Spleen (tissue), 11 donors: ENCODE measurements at regions not wholly inside any gene's neighbourhood (a gene's known extent, or its start where the extent isn't known, plus 50 kb on each side); places are given as distances from the start of the nearest gene placed in this dataset.

Experiments
- DNase-seq: peaks from one replicate; pipeline ENCODE4 v3.0.0-alpha.2; 2020
- H3K27ac ChIP-seq, 8 donors: fragments of 200-600 bp; sonication (generic) in 7 of 8; 1 replicate in 4 of 8; 2 replicates in 4 of 8; pipeline versions ENCODE4 v1.5.0 to v1.8.0; 2016 to 2021; ENCODE audit warnings: inconsistent platforms in 4 of 8, mild to moderate bottlenecking in 4 of 8, moderate library complexity in 1 of 8
- H3K27me3 ChIP-seq, 7 donors: fragments of 200-600 bp; sonication (generic) in 6 of 7; replicated peaks in 1 of 7; 1 replicate in 4 of 7; 2 replicates in 3 of 7; pipeline versions ENCODE4 v1.5.0 to v1.8.0; 2016 to 2021; ENCODE audit warnings: inconsistent platforms in 3 of 7, mild to moderate bottlenecking in 1 of 7
- H3K36me3 ChIP-seq, 6 donors: fragments of 200-600 bp; sonication (generic) in 5 of 6; 1 replicate in 4 of 6; 2 replicates in 2 of 6; pipeline versions ENCODE4 v1.5.0 to v1.8.0; 2016 to 2021; ENCODE audit warnings: inconsistent platforms in 2 of 6
- H3K4me1 ChIP-seq, 6 donors: fragments of 200-600 bp; sonication (generic) in 5 of 6; 1 replicate in 3 of 6; 2 replicates in 3 of 6; pipeline versions ENCODE4 v1.5.0 to v1.8.0; 2016 to 2021; ENCODE audit warnings: inconsistent platforms in 3 of 6
- H3K4me3 ChIP-seq, 8 donors: fragments of 200-600 bp; sonication (generic) in 7 of 8; 1 replicate in 4 of 8; 2 replicates in 4 of 8; pipeline versions ENCODE4 v1.5.0 to v1.8.0; 2016 to 2021; ENCODE audit warnings: inconsistent platforms in 4 of 8, mild to moderate bottlenecking in 4 of 8, moderate library complexity in 2 of 8
- H3K9me3 ChIP-seq, 8 donors: fragments of 200-600 bp; sonication (generic) in 7 of 8; 1 replicate in 4 of 8; 2 replicates in 4 of 8; pipeline versions ENCODE4 v1.5.0 to v1.8.0; 2016 to 2021; ENCODE audit warnings: inconsistent platforms in 4 of 8
- CTCF ChIP-seq, 11 experiments: fragments of 200-600 bp in 7 of 11; fragments of 450-650 bp in 4 of 11; sonication (generic) in 4 of 11; IDR thresholded peaks in 8 of 11; conservative IDR thresholded peaks in 3 of 11; 1 replicate in 7 of 11; 2 replicates in 4 of 11; pipeline versions ENCODE4 v1.4.0 to v1.8.0; 2016 to 2021; ENCODE audit warnings: antibody characterized with exemption in 11 of 11, inconsistent platforms in 4 of 11, mild to moderate bottlenecking in 1 of 11
- POLR2A ChIP-seq, 3 donors: fragments of 450-650 bp; IDR thresholded peaks; one replicate each; pipeline ENCODE4 v1.5.1; 2017; ENCODE audit warnings: antibody characterized with exemption in 3 of 3, mild to moderate bottlenecking in 1 of 3
- POLR2AphosphoS5 ChIP-seq, 3 donors: sonication (generic); formaldehyde crosslinking; IDR thresholded peaks; one replicate each; pipeline ENCODE4 v1.5.1; 2017; ENCODE audit warnings: antibody characterized with exemption in 3 of 3
- WGBS, 5 donors: extraction: QIAGEN DNeasy Blood & Tissue Kit in 3 of 5; methylation state at CpG; one replicate each; pipeline versions ENCODE4 v1.1.5 to v1.1.7; 2013 to 2018; 5-methylcytosine and 5-hydroxymethylcytosine counted together
- intact Hi-C: fragments of 100-400 bp; cut with DNase I; formaldehyde crosslinking; loops from one replicate; pipeline ENCODE4 v1.15.0; 2023; ENCODE audit warnings: low total_unique reads
- donor health status: healthy with polysubstance abuse.
- donor health status: DM: no; HTN: no; CAD: no; lungs with moderate emphysema.
- donor health status: DM: no; HTN: no; CAD: no.
- donor health status: Bipolar disorder and iron deficiency.
- donor health status: healthy.
- donor health status: DM: no; HTN: no; CAD: no.
- donor health status: DM: yes; HTN: yes; CAD: no.

DNA sequence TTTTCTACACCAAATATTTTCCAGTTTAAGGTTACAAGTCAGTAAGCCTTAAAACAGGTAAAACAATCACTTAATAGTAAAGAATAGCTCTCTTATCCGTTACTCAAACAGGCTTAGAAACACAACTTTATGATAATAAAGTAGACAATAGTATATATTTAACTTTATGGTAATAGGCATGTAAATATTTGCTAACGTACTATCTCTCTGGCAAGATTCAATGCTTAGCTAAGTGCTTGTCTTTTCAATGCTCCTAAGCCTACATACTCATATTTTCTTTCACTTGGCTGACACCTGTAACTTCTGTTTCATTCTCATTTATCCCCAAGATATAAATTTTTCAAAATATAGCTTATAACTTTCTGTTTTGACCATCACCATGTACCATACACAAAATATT, 358.2 kb downstream of the HTR1B start:
- Histone ChIP-seq H3K4me3 (no peak overlapping the region), H3K4me1 (no peaks in the 10 kb centered on the region), H3K36me3 (no peaks in the 10 kb centered on the region), H3K9me3 (no peaks in the 10 kb centered on the region), H3K27me3 (no peaks in the 10 kb centered on the region), H3K27ac (no peak overlapping the region)
- intact Hi-C loops = no loop called here
- DNase-seq = no peak
- WGBS, 5 donors = 66 to 81% (median 75%) methylated on average over 2 of the region's 2 CpGs
- TF ChIP-seq CTCF (IDR thresholded peaks at IDR 0.05 in 8 of 11, conservative IDR thresholded peaks at IDR 0.05 in 3 of 11) (no peak), POLR2AphosphoS5 (IDR thresholded peaks at IDR 0.05) (no peak), POLR2A (IDR thresholded peaks at IDR 0.05) (no peak)

DNA sequence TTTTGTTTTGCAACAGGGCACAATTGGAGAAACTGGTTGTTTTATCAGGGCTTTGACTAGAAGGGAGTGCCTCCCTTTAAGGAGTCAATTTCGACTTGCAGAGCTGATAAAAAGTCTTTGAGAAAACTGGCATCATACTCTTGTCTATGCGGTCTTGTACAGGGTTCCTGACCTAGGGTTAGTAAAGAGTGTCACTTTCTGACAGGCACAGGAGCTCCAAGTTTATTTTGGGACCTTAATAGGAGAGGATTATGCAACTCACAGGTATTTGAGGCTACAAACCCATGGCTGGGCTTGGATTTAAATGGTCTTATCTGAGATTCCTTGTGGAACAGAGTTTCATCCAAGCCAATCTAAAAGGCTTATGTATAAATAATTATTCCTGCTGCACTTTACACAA, 365.4 kb downstream of the HTR1B start:
- Histone ChIP-seq H3K9me3 (peaks cover 0 to 8% (median 0%) of the 10 kb centered on the region in 8 donors), H3K4me1 (no peaks in the 10 kb centered on the region), H3K4me3 (no peak overlapping the region), H3K27ac (no peak overlapping the region), H3K27me3 (no peaks in the 10 kb centered on the region), H3K36me3 (no peaks in the 10 kb centered on the region)
- TF ChIP-seq POLR2AphosphoS5 (IDR thresholded peaks at IDR 0.05) (no peak), CTCF (IDR thresholded peaks at IDR 0.05 in 8 of 11, conservative IDR thresholded peaks at IDR 0.05 in 3 of 11) (no peak), POLR2A (IDR thresholded peaks at IDR 0.05) (no peak)
- 63 to 75% (median 68%) methylated on average over 2 of the region's 2 CpGs for WGBS, 5 donors
- no peak for DNase-seq
- intact Hi-C loops = no loop called here

DNA sequence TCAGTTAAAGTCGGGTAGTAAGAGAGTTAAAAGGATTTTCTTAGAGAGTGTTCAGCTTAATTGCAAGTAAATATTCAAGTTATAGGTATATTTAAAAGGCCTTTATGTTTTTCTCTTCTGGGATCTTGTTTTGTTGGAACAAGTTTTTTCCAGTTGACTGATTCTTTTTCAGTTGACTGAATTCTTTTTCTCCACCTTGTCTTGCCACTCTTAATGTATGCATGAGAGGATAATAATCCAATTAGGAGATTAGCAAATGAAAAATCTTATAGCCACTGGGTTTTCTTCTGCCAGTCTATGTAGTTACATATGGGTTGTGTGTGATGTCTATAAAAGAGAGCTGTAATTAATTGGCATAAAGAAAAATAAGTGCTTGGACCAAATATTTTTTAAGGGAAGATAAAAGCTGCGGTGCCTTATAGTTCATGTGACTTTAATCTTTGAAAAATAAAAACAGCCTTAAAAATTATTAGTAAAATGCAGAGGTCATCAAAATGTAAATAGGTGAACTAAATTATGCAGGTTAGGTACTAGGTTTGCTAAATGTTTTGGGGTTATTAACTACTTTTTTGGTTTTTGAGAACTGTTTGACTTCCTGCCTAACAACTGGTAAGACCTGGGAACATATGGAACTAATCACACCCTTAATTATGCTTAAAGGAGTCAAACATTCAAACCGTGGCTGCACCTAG, 367.2 kb downstream of the HTR1B start:
- TF ChIP-seq CTCF (IDR thresholded peaks at IDR 0.05 in 8 of 11, conservative IDR thresholded peaks at IDR 0.05 in 3 of 11) (no peak), POLR2A (IDR thresholded peaks at IDR 0.05) (no peak), POLR2AphosphoS5 (IDR thresholded peaks at IDR 0.05) (no peak)
- Histone ChIP-seq H3K27ac (no peak overlapping the region), H3K4me3 (no peak overlapping the region), H3K27me3 (no peaks in the 10 kb centered on the region), H3K4me1 (no peaks in the 10 kb centered on the region), H3K9me3 (peaks cover 0 to 8% (median 0%) of the 10 kb centered on the region in 8 donors), H3K36me3 (no peaks in the 10 kb centered on the region)
- no peak for DNase-seq
- intact Hi-C loops = no loop called here
- WGBS, 5 donors = 60 to 76% (median 65%) methylated on average over 3 of the region's 3 CpGs

GRCh38 chr6:77094821-77095220, 368.5 kb downstream of the HTR1B start:
- Histone ChIP-seq H3K9me3 (peaks cover 0 to 8% (median 0%) of the 10 kb centered on the region in 8 donors), H3K27ac (no peak overlapping the region), H3K4me3 (no peak overlapping the region), H3K27me3 (no peaks in the 10 kb centered on the region), H3K4me1 (no peaks in the 10 kb centered on the region), H3K36me3 (no peaks in the 10 kb centered on the region)
- TF ChIP-seq POLR2AphosphoS5 (IDR thresholded peaks at IDR 0.05) (no peak), POLR2A (IDR thresholded peaks at IDR 0.05) (no peak), CTCF (IDR thresholded peaks at IDR 0.05 in 8 of 11, conservative IDR thresholded peaks at IDR 0.05 in 3 of 11) (no peak)
- 70 to 85% (median 80%) methylated on average over 1 of the region's 1 CpG for WGBS, 5 donors
- intact Hi-C loops = no loop called here
- DNase-seq = no peak
